ENCODE measurements at regions not wholly inside any gene's neighbourhood (a gene's known extent, or its start where the extent isn't known, plus 50 kb on each side); places are given as distances from the start of the nearest gene placed in this dataset.

- TF ChIP-seq CTCF (IDR thresholded peaks at IDR 0.05) (no peak), SP1 (CRISPR knock-in tag; conservative IDR thresholded peaks at IDR 0.05) (no peak), CDX4 (CRISPR knock-in tag; IDR thresholded peaks at IDR 0.05; ENCODE audit: borderline replicate concordance) (no peak), IRF1 (CRISPR knock-in tag; IDR thresholded peaks at IDR 0.05) (no peak), USF2 (CRISPR knock-in tag; IDR thresholded peaks at IDR 0.05) (no peak), RELA (CRISPR knock-in tag; IDR thresholded peaks at IDR 0.05; ENCODE audit: borderline replicate concordance) (no peak), JUN (CRISPR knock-in tag; IDR thresholded peaks at IDR 0.05) (no peak), MAX (CRISPR knock-in tag; IDR thresholded peaks at IDR 0.05) (no peak), FOXK1 (CRISPR knock-in tag; IDR thresholded peaks at IDR 0.05) (no peak), E2F4 (CRISPR knock-in tag; IDR thresholded peaks at IDR 0.05; ENCODE audit: borderline replicate concordance, low read depth) (no peak)
Observed at GRCh38 chr12:62008703-62009102, 251.5 kb upstream of the USP15 start.
